ENCODE measurements at regions not wholly inside any gene's neighbourhood (a gene's known extent, or its start where the extent isn't known, plus 50 kb on each side); places are given as distances from the start of the nearest gene placed in this dataset.

DNA sequence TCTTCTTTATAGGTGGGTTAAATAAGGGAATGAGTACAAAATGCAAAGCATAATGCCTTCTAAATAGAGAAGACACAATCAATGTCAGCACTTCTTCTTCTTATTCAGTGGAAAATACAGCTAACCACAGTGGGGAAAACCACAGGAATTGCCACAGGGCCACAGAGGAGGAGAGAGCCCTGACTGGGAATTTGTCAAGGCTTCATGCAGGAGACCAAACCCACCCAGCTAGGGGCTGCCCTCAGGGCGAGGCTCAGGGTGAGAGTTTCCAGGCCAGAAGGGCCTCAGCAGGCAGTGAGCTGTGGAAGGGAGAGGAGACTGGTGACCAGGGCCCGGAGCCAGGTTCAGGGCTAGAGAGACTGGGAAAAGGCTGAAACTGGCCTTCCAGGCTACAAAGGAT is 279.1 kb downstream of the MSX2 start:
- CTCF ChIA-PET, result interaction anchor here (0.7 kb wide), 1 partner anchor 461 kb away, joined by 3 read pairs; no protein-coding TSS in a partner anchor

DNA sequence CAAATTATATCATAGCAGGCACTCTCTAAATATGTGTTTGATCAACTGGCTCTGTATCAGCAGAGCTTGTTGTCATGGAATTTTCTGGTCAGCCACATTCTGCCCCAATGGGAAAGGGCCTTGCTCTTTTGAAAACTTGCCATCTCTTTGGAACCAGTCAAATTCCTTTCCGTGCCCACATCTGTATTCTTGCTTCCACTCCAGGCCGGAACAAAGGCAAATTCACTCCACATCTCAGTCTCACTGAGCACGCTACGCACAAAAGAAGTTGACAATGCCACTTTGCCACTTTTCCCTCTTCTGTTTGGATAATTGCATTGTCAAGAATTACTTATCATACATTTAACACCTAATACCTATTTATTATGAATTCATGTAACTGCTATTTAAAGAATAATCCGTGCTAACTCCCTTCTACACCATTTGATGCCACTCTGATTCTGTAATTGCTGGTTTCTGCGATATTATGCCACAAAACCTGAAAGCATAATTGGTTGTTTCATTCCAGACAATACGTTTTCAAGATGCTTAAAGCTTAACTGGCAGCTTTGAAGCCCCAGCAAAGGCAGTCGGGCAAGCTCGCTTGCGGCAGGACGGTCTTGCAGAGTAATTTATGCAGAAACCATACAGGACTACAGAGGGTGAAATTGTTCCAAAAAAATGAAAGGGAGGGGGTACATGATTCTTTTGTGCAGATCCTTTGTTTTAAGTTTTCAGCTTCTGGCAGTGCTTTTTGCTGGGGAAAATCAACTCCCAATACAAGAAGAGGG is 277.7 kb downstream of the MSX2 start:
- H3K27me3 Mint-ChIP-seq (ENCODE audit: low read depth), result peaks cover 3% of the 10 kb centered on the region; the same call in 1 of the 2 replicates
- POLR2A ChIA-PET, result no interaction called here
- no peak overlapping the region for H3K27ac Mint-ChIP-seq
- peaks cover 16% of the 10 kb centered on the region for H3K36me3 Mint-ChIP-seq
- CTCF ChIA-PET, result no interaction called here
- no peak overlapping the region for H3K4me3 Mint-ChIP-seq
- ATAC-seq (no peak), DNase-seq (ENCODE audit: low spot score) (no peak)
- H3K9me3 Mint-ChIP-seq, result peaks cover 18% of the 10 kb centered on the region
- H3K4me1 Mint-ChIP-seq, result 0 out of 2 replicates have a peak, but pooled peaks cover 3% of the 10 kb centered on the region
- TF ChIP-seq, protein P1, sequence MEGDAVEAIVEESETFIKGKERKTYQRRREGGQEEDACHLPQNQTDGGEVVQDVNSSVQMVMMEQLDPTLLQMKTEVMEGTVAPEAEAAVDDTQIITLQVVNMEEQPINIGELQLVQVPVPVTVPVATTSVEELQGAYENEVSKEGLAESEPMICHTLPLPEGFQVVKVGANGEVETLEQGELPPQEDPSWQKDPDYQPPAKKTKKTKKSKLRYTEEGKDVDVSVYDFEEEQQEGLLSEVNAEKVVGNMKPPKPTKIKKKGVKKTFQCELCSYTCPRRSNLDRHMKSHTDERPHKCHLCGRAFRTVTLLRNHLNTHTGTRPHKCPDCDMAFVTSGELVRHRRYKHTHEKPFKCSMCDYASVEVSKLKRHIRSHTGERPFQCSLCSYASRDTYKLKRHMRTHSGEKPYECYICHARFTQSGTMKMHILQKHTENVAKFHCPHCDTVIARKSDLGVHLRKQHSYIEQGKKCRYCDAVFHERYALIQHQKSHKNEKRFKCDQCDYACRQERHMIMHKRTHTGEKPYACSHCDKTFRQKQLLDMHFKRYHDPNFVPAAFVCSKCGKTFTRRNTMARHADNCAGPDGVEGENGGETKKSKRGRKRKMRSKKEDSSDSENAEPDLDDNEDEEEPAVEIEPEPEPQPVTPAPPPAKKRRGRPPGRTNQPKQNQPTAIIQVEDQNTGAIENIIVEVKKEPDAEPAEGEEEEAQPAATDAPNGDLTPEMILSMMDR (IDR thresholded peaks at IDR 0.05), result no peak
- TF ChIP-seq, protein P2, sequence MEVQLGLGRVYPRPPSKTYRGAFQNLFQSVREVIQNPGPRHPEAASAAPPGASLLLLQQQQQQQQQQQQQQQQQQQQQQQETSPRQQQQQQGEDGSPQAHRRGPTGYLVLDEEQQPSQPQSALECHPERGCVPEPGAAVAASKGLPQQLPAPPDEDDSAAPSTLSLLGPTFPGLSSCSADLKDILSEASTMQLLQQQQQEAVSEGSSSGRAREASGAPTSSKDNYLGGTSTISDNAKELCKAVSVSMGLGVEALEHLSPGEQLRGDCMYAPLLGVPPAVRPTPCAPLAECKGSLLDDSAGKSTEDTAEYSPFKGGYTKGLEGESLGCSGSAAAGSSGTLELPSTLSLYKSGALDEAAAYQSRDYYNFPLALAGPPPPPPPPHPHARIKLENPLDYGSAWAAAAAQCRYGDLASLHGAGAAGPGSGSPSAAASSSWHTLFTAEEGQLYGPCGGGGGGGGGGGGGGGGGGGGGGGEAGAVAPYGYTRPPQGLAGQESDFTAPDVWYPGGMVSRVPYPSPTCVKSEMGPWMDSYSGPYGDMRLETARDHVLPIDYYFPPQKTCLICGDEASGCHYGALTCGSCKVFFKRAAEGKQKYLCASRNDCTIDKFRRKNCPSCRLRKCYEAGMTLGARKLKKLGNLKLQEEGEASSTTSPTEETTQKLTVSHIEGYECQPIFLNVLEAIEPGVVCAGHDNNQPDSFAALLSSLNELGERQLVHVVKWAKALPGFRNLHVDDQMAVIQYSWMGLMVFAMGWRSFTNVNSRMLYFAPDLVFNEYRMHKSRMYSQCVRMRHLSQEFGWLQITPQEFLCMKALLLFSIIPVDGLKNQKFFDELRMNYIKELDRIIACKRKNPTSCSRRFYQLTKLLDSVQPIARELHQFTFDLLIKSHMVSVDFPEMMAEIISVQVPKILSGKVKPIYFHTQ (CRISPR knock-in tag; IDR thresholded peaks at IDR 0.05), result no peak
- TF ChIP-seq, protein P3, sequence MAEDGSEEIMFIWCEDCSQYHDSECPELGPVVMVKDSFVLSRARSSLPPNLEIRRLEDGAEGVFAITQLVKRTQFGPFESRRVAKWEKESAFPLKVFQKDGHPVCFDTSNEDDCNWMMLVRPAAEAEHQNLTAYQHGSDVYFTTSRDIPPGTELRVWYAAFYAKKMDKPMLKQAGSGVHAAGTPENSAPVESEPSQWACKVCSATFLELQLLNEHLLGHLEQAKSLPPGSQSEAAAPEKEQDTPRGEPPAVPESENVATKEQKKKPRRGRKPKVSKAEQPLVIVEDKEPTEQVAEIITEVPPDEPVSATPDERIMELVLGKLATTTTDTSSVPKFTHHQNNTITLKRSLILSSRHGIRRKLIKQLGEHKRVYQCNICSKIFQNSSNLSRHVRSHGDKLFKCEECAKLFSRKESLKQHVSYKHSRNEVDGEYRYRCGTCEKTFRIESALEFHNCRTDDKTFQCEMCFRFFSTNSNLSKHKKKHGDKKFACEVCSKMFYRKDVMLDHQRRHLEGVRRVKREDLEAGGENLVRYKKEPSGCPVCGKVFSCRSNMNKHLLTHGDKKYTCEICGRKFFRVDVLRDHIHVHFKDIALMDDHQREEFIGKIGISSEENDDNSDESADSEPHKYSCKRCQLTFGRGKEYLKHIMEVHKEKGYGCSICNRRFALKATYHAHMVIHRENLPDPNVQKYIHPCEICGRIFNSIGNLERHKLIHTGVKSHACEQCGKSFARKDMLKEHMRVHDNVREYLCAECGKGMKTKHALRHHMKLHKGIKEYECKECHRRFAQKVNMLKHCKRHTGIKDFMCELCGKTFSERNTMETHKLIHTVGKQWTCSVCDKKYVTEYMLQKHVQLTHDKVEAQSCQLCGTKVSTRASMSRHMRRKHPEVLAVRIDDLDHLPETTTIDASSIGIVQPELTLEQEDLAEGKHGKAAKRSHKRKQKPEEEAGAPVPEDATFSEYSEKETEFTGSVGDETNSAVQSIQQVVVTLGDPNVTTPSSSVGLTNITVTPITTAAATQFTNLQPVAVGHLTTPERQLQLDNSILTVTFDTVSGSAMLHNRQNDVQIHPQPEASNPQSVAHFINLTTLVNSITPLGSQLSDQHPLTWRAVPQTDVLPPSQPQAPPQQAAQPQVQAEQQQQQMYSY (CRISPR knock-in tag; IDR thresholded peaks at IDR 0.05), result no peak
- TF ChIP-seq ZNF423 (CRISPR knock-in tag; IDR thresholded peaks at IDR 0.05) (no peak), ZNF121 (CRISPR knock-in tag; IDR thresholded peaks at IDR 0.05) (no peak), EMX1 (CRISPR knock-in tag; IDR thresholded peaks at IDR 0.05) (no peak)

More for the DNA sequence above, 279.1 kb downstream of the MSX2 start:
- Mint-ChIP-seq H3K36me3 (peaks cover 4% of the 10 kb centered on the region; the same call in 1 of the 2 replicates), H3K9me3 (peaks cover 18% of the 10 kb centered on the region), H3K27ac (no peak overlapping the region), H3K4me1 (0 out of 2 replicates have a peak, but pooled peaks cover 3% of the 10 kb centered on the region), H3K27me3 (ENCODE audit: low read depth) (no peaks in the 10 kb centered on the region), H3K4me3 (no peak overlapping the region)
- DNase-seq (ENCODE audit: low spot score) (no peak), ATAC-seq (no peak)
- TF ChIP-seq, protein P4, sequence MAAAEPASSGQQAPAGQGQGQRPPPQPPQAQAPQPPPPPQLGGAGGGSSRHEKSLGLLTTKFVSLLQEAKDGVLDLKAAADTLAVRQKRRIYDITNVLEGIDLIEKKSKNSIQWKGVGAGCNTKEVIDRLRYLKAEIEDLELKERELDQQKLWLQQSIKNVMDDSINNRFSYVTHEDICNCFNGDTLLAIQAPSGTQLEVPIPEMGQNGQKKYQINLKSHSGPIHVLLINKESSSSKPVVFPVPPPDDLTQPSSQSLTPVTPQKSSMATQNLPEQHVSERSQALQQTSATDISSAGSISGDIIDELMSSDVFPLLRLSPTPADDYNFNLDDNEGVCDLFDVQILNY (CRISPR knock-in tag; IDR thresholded peaks at IDR 0.05), result no peak
- no peak for TF ChIP-seq SP1 (CRISPR knock-in tag; conservative IDR thresholded peaks at IDR 0.05)
- TF ChIP-seq TP53 (CRISPR knock-in tag; IDR thresholded peaks at IDR 0.05), result no peak
- TF ChIP-seq ESRRA (CRISPR knock-in tag; IDR thresholded peaks at IDR 0.05; ENCODE audit: borderline replicate concordance), result no peak
- no peak for TF ChIP-seq GTF2I (CRISPR knock-in tag; conservative IDR thresholded peaks at IDR 0.05)
- TF ChIP-seq, protein P5, sequence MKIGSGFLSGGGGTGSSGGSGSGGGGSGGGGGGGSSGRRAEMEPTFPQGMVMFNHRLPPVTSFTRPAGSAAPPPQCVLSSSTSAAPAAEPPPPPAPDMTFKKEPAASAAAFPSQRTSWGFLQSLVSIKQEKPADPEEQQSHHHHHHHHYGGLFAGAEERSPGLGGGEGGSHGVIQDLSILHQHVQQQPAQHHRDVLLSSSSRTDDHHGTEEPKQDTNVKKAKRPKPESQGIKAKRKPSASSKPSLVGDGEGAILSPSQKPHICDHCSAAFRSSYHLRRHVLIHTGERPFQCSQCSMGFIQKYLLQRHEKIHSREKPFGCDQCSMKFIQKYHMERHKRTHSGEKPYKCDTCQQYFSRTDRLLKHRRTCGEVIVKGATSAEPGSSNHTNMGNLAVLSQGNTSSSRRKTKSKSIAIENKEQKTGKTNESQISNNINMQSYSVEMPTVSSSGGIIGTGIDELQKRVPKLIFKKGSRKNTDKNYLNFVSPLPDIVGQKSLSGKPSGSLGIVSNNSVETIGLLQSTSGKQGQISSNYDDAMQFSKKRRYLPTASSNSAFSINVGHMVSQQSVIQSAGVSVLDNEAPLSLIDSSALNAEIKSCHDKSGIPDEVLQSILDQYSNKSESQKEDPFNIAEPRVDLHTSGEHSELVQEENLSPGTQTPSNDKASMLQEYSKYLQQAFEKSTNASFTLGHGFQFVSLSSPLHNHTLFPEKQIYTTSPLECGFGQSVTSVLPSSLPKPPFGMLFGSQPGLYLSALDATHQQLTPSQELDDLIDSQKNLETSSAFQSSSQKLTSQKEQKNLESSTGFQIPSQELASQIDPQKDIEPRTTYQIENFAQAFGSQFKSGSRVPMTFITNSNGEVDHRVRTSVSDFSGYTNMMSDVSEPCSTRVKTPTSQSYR (CRISPR knock-in tag; IDR thresholded peaks at IDR 0.05), result no peak
- TF ChIP-seq, protein P6, sequence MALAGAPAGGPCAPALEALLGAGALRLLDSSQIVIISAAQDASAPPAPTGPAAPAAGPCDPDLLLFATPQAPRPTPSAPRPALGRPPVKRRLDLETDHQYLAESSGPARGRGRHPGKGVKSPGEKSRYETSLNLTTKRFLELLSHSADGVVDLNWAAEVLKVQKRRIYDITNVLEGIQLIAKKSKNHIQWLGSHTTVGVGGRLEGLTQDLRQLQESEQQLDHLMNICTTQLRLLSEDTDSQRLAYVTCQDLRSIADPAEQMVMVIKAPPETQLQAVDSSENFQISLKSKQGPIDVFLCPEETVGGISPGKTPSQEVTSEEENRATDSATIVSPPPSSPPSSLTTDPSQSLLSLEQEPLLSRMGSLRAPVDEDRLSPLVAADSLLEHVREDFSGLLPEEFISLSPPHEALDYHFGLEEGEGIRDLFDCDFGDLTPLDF (CRISPR knock-in tag; IDR thresholded peaks at IDR 0.05), result no peak
- TF ChIP-seq, protein P7, sequence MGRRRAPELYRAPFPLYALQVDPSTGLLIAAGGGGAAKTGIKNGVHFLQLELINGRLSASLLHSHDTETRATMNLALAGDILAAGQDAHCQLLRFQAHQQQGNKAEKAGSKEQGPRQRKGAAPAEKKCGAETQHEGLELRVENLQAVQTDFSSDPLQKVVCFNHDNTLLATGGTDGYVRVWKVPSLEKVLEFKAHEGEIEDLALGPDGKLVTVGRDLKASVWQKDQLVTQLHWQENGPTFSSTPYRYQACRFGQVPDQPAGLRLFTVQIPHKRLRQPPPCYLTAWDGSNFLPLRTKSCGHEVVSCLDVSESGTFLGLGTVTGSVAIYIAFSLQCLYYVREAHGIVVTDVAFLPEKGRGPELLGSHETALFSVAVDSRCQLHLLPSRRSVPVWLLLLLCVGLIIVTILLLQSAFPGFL (CRISPR knock-in tag; IDR thresholded peaks at IDR 0.05; ENCODE audit: borderline replicate concordance), result no peak
- no peak for TF ChIP-seq TCF7 (CRISPR knock-in tag; IDR thresholded peaks at IDR 0.05; ENCODE audit: low read depth)
- no peak for TF ChIP-seq MYBL2 (CRISPR knock-in tag; IDR thresholded peaks at IDR 0.05)
- no peak for TF ChIP-seq FOXJ3 (CRISPR knock-in tag; IDR thresholded peaks at IDR 0.05; ENCODE audit: borderline replicate concordance)
- no peak for TF ChIP-seq TEAD4 (CRISPR knock-in tag; IDR thresholded peaks at IDR 0.05)
- no peak for TF ChIP-seq RELA (CRISPR knock-in tag; IDR thresholded peaks at IDR 0.05; ENCODE audit: borderline replicate concordance)
- no peak for TF ChIP-seq GABPB1 (CRISPR knock-in tag; IDR thresholded peaks at IDR 0.05)
- TF ChIP-seq, protein P8, sequence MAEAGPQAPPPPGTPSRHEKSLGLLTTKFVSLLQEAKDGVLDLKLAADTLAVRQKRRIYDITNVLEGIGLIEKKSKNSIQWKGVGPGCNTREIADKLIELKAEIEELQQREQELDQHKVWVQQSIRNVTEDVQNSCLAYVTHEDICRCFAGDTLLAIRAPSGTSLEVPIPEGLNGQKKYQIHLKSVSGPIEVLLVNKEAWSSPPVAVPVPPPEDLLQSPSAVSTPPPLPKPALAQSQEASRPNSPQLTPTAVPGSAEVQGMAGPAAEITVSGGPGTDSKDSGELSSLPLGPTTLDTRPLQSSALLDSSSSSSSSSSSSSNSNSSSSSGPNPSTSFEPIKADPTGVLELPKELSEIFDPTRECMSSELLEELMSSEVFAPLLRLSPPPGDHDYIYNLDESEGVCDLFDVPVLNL (CRISPR knock-in tag; IDR thresholded peaks at IDR 0.05; ENCODE audit: borderline replicate concordance, low read depth), result no peak
- TF ChIP-seq ATF1 (CRISPR knock-in tag; IDR thresholded peaks at IDR 0.05), result no peak
- TF ChIP-seq ETV6 (CRISPR knock-in tag; IDR thresholded peaks at IDR 0.05), result no peak
- TF ChIP-seq KAT7 (CRISPR knock-in tag; IDR thresholded peaks at IDR 0.05; ENCODE audit: borderline replicate concordance), result no peak
- POLR2A ChIA-PET, result no interaction called here

All from WTC11 (cell line).